Endothelial cell of umbilical vein (primary cell): ENCODE measurements at regions not wholly inside any gene's neighbourhood (a gene's known extent, or its start where the extent isn't known, plus 50 kb on each side); places are given as distances from the start of the nearest gene placed in this dataset.

Experiments
- BruUV-seq: library from RNA; stranded (reverse); fragments of 400-500 nt; replicated peaks from 2 replicates; lab custom pipeline; 2021; lab: Mats Ljungman, UMichigan
- CTCF ChIA-PET: fragments of 300-600, 350-600 bp; sonication (Branson Sonifier 250); formaldehyde crosslinking; loops from one replicate; lab custom pipeline; 2021; ENCODE audit warnings: antibody characterized with exemption, inconsistent platforms; lab: Charles Lee
- POLR2A ChIA-PET: fragments of 300-600, 350-600 bp; sonication (Branson Sonifier 250); formaldehyde crosslinking; loops from one replicate; lab custom pipeline; 2021; ENCODE audit warnings: antibody characterized with exemption, inconsistent platforms; lab: Charles Lee
- DNase-seq: peaks from one replicate; pipeline ENCODE4 v3.0.0-alpha.2; 2011; ENCODE audit warnings: low read depth, low spot score
- FAIRE-seq: peaks from 2 replicates; lab custom pipeline; 2011; peaks lifted over from hg19 to GRCh38; lab: Jason Lieb, UNC
- H2AFZ ChIP-seq: 2 replicates; pipeline ENCODE4 v1.6.0; 2012; ENCODE audit warnings: low read depth, low read length, control low read depth, inconsistent platforms
- H3K27ac ChIP-seq: 2 replicates; pipeline ENCODE4 v1.5.1; 2011; ENCODE audit warnings: low read depth, mild to moderate bottlenecking, control low read depth, low read length, moderate library complexity; ENCODE audit not compliant: insufficient read depth
- H3K27me3 ChIP-seq, 2 experiments: 2 replicates each; pipeline versions ENCODE4 v1.6.0 to v1.6.1; 2011; ENCODE audit warnings: low read length in 2 of 2, mixed read lengths in 1 of 2; ENCODE audit not compliant: control insufficient read depth in 2 of 2, insufficient read depth in 2 of 2
- H3K36me3 ChIP-seq, 2 experiments: 2 replicates in 1 of 2; 3 replicates in 1 of 2; pipeline ENCODE4 v1.5.1; 2011; ENCODE audit warnings: low read length in 2 of 2, mild to moderate bottlenecking in 1 of 2, moderate library complexity in 1 of 2; ENCODE audit not compliant: control insufficient read depth in 2 of 2, insufficient read depth in 2 of 2; ENCODE audit errors: extremely low read depth in 1 of 2
- H3K4me1 ChIP-seq: 3 replicates; pipeline ENCODE4 v1.5.1; 2011; ENCODE audit warnings: mild to moderate bottlenecking, low read length; ENCODE audit not compliant: control insufficient read depth, insufficient read depth; ENCODE audit errors: extremely low read depth
- H3K4me2 ChIP-seq: 2 replicates; pipeline ENCODE4 v1.6.1; 2011; ENCODE audit warnings: low read length, control low read depth, mixed read lengths; ENCODE audit not compliant: insufficient read depth
- H3K4me3 ChIP-seq, 3 experiments: fragments of 200-600 bp in 1 of 3; sonication (generic), shearing (Covaris generic) in 1 of 3; replicated peaks in 1 of 3; 2 replicates each; pipeline ENCODE4 v1.5.1; 2011 to 2016; ENCODE audit warnings: control low read depth in 3 of 3, low read length in 3 of 3, mild to moderate bottlenecking in 2 of 3, inconsistent platforms in 1 of 3, low read depth in 1 of 3, moderate library complexity in 1 of 3; ENCODE audit not compliant: insufficient read depth in 1 of 3
- H3K79me2 ChIP-seq: 2 replicates; pipeline ENCODE4 v1.6.0; 2012; ENCODE audit warnings: low read length, inconsistent platforms; ENCODE audit not compliant: control insufficient read depth, insufficient read depth
- H3K9ac ChIP-seq: replicated peaks from 2 replicates; pipeline ENCODE3; 2011; ENCODE audit warnings: low read length, control low read depth; ENCODE audit not compliant: insufficient read depth; ENCODE audit errors: extremely low read depth
- H3K9me1 ChIP-seq: replicated peaks from 3 replicates; pipeline ENCODE4 v1.6.0; 2011; ENCODE audit warnings: mild to moderate bottlenecking, low read length; ENCODE audit not compliant: control insufficient read depth, insufficient read depth; ENCODE audit errors: extremely low read depth
- H3K9me3 ChIP-seq: replicated peaks from 2 replicates; pipeline ENCODE4 v1.5.1; 2012; ENCODE audit warnings: low read length, inconsistent platforms; ENCODE audit not compliant: control insufficient read depth, insufficient read depth
- H4K20me1 ChIP-seq: replicated peaks from 2 replicates; pipeline ENCODE3; 2011; ENCODE audit warnings: mild to moderate bottlenecking, low read length; ENCODE audit not compliant: control insufficient read depth, insufficient read depth; ENCODE audit errors: extremely low read depth
- CTCF ChIP-seq, 2 donors: IDR thresholded peaks; 1 replicate in 1 of 2; 2 replicates in 1 of 2; pipeline ENCODE4 v1.5.1; 2011; ENCODE audit warnings: low read length in 2 of 2, mild to moderate bottlenecking in 2 of 2, moderate library complexity in 2 of 2, control low read depth in 1 of 2, inconsistent platforms in 1 of 2, low read depth in 1 of 2; ENCODE audit not compliant: insufficient read depth in 1 of 2; ENCODE audit errors: extremely low read depth in 1 of 2
- EZH2 ChIP-seq: IDR thresholded peaks from 2 replicates; pipeline ENCODE4 v1.6.1; 2012; ENCODE audit warnings: borderline replicate concordance, low read depth, mild to moderate bottlenecking, moderate library complexity, low read length, inconsistent platforms; ENCODE audit not compliant: severe bottlenecking
- FOS ChIP-seq: IDR thresholded peaks from 2 replicates; pipeline ENCODE4 v1.6.1; 2011; ENCODE audit warnings: mild to moderate bottlenecking, low read length, moderate library complexity, borderline replicate concordance; ENCODE audit not compliant: insufficient read depth
- GATA2 ChIP-seq: IDR thresholded peaks from 2 replicates; pipeline ENCODE4 v1.7.0; 2011; ENCODE audit warnings: low read depth, mild to moderate bottlenecking, moderate library complexity, mixed read lengths, low read length; ENCODE audit not compliant: insufficient read length, insufficient read depth
- JUN ChIP-seq: IDR thresholded peaks from 2 replicates; pipeline ENCODE4 v1.6.1; 2011; ENCODE audit warnings: borderline replicate concordance, low read depth; ENCODE audit not compliant: insufficient read length, insufficient read depth
- MAX ChIP-seq: IDR thresholded peaks from 2 replicates; pipeline ENCODE4 v1.6.1; 2011; ENCODE audit not compliant: insufficient read depth, insufficient read length
- MYC ChIP-seq: IDR thresholded peaks from one replicate; pipeline ENCODE4 v1.6.1; 2011; ENCODE audit warnings: mild to moderate bottlenecking, low read depth, low read length
- POLR2A ChIP-seq: IDR thresholded peaks from 2 replicates; pipeline ENCODE4 v1.6.1; 2012; ENCODE audit warnings: low read depth, mild to moderate bottlenecking, control low read depth, low read length
- POLR2AphosphoS5 ChIP-seq: IDR thresholded peaks from 2 replicates; pipeline ENCODE4 v1.6.1; 2012; ENCODE audit warnings: low read depth, mild to moderate bottlenecking, control low read depth, low read length, moderate library complexity; ENCODE audit not compliant: insufficient read depth
- dilution Hi-C: fragments of 300-500 bp; cut with MboI; formaldehyde crosslinking; loops from one replicate; pipeline ENCODE4 v1.15.0; 2019; ENCODE audit warnings: low sequenced_read_pairs; ENCODE audit not compliant: extremely low pct_ligation_motif_present
- intact Hi-C: fragments of 100-400 bp; cut with micrococcal nuclease; formaldehyde crosslinking; loops from one replicate; pipeline ENCODE4 v1.10.0; 2022

- Histone ChIP-seq H2AFZ (no peak overlapping the region), H3K27me3 (no peaks in the 10 kb centered on the region), H3K4me3 (no peak overlapping the region), H3K4me1 (no peaks in the 10 kb centered on the region), H3K79me2 (no peaks in the 10 kb centered on the region), H3K36me3 (no peaks in the 10 kb centered on the region), H3K9ac (no peak overlapping the region), H3K9me1 (no peaks in the 10 kb centered on the region), H3K27ac (no peak overlapping the region), H3K9me3 (no peaks in the 10 kb centered on the region), H3K4me2 (no peak overlapping the region), H4K20me1 (no peaks in the 10 kb centered on the region)
- BruUV-seq: no TSS peak
- ChIA-PET POLR2A (no interaction called here), CTCF (no interaction called here)
- TF ChIP-seq MYC (no peak), CTCF (IDR thresholded peaks at IDR 0.05; ENCODE audit: extremely low read depth in 1 of 2, insufficient read depth in 1 of 2, low read depth in 1 of 2, low read length in 2 of 2) (no peak), FOS (no peak), POLR2AphosphoS5 (no peak), JUN (no peak), MAX (no peak), GATA2 (no peak), EZH2 (no peak), POLR2A (no peak)
- DNase-seq: no peak
- intact Hi-C loops (no loop called here), dilution Hi-C loops (no loop called here)
- no peak for FAIRE-seq
Measured at GRCh38 chr1:184882957-184883815, 91.1 kb downstream of the NIBAN1 start.
